Neural cell (in vitro differentiated cells): ENCODE measurements at regions not wholly inside any gene's neighbourhood (a gene's known extent, or its start where the extent isn't known, plus 50 kb on each side); places are given as distances from the start of the nearest gene placed in this dataset.

ENCODE experiments used
- EP300 ChIP-seq: fragments of 450-650 bp; conservative IDR thresholded peaks from 2 replicates; pipeline ENCODE4 v1.6.1; 2014; ENCODE audit warnings: antibody characterized with exemption, mild to moderate bottlenecking, moderate library complexity; ENCODE audit not compliant: poor library complexity, severe bottlenecking
- MXI1 ChIP-seq: fragments of 450-650 bp; conservative IDR thresholded peaks from 2 replicates; pipeline ENCODE4 v1.6.1; 2014; ENCODE audit warnings: antibody characterized with exemption, mild to moderate bottlenecking; ENCODE audit not compliant: poor library complexity, severe bottlenecking
- POLR2AphosphoS5 ChIP-seq: IDR thresholded peaks from 2 replicates; pipeline ENCODE4 v1.6.1; 2012
- RAD21 ChIP-seq: fragments of 450-650 bp; conservative IDR thresholded peaks from 2 replicates; pipeline ENCODE4 v1.6.1; 2014; ENCODE audit warnings: antibody characterized with exemption, mild to moderate bottlenecking, moderate library complexity
- SMC3 ChIP-seq: fragments of 450-650 bp; conservative IDR thresholded peaks from 2 replicates; pipeline ENCODE4 v1.6.1; 2014; ENCODE audit warnings: antibody characterized with exemption, mild to moderate bottlenecking, moderate library complexity; ENCODE audit not compliant: poor library complexity
- TF ChIP-seq, protein P1 (sequence below): IDR thresholded peaks from 2 replicates; pipeline ENCODE4 v1.6.1; 2012; ENCODE audit warnings: borderline replicate concordance
- TF ChIP-seq, protein P2 (sequence below): fragments of 450-650 bp; IDR thresholded peaks from 2 replicates; pipeline ENCODE4 v1.5.1; 2014; ENCODE audit warnings: antibody characterized with exemption, mild to moderate bottlenecking, moderate library complexity; ENCODE audit not compliant: poor library complexity, severe bottlenecking

DNA sequence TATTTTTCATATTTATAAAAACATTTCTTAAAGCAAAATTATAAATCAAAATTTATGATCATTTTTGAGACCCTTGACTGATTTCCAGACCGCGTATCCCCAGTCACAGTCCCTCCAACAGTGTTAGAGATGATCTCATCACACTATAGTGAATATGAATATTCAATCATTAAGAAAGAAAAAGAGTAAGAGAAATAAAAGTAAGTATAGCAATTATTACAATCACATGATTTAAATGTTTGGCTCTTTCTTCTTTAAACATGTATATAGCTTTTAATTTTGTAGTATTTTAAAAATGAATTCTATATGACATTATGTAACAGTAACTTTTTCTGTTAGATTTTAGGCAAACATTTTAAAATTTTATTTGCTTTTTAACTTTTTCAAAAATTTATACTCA is 438.3 kb downstream of the RFPL4B start:
- TF ChIP-seq, protein P1, sequence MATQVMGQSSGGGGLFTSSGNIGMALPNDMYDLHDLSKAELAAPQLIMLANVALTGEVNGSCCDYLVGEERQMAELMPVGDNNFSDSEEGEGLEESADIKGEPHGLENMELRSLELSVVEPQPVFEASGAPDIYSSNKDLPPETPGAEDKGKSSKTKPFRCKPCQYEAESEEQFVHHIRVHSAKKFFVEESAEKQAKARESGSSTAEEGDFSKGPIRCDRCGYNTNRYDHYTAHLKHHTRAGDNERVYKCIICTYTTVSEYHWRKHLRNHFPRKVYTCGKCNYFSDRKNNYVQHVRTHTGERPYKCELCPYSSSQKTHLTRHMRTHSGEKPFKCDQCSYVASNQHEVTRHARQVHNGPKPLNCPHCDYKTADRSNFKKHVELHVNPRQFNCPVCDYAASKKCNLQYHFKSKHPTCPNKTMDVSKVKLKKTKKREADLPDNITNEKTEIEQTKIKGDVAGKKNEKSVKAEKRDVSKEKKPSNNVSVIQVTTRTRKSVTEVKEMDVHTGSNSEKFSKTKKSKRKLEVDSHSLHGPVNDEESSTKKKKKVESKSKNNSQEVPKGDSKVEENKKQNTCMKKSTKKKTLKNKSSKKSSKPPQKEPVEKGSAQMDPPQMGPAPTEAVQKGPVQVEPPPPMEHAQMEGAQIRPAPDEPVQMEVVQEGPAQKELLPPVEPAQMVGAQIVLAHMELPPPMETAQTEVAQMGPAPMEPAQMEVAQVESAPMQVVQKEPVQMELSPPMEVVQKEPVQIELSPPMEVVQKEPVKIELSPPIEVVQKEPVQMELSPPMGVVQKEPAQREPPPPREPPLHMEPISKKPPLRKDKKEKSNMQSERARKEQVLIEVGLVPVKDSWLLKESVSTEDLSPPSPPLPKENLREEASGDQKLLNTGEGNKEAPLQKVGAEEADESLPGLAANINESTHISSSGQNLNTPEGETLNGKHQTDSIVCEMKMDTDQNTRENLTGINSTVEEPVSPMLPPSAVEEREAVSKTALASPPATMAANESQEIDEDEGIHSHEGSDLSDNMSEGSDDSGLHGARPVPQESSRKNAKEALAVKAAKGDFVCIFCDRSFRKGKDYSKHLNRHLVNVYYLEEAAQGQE = no peak
- TF ChIP-seq, protein P2, sequence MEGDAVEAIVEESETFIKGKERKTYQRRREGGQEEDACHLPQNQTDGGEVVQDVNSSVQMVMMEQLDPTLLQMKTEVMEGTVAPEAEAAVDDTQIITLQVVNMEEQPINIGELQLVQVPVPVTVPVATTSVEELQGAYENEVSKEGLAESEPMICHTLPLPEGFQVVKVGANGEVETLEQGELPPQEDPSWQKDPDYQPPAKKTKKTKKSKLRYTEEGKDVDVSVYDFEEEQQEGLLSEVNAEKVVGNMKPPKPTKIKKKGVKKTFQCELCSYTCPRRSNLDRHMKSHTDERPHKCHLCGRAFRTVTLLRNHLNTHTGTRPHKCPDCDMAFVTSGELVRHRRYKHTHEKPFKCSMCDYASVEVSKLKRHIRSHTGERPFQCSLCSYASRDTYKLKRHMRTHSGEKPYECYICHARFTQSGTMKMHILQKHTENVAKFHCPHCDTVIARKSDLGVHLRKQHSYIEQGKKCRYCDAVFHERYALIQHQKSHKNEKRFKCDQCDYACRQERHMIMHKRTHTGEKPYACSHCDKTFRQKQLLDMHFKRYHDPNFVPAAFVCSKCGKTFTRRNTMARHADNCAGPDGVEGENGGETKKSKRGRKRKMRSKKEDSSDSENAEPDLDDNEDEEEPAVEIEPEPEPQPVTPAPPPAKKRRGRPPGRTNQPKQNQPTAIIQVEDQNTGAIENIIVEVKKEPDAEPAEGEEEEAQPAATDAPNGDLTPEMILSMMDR = no peak
- TF ChIP-seq MXI1 (no peak), EP300 (no peak), SMC3 (no peak), POLR2AphosphoS5 (no peak), RAD21 (no peak)
